GM23248 (cell line): ENCODE measurements at regions not wholly inside any gene's neighbourhood (a gene's known extent, or its start where the extent isn't known, plus 50 kb on each side); places are given as distances from the start of the nearest gene placed in this dataset.

Source experiments
- EZH2 ChIP-seq: fragments of 200-600 bp; sonication (generic); IDR thresholded peaks from 2 replicates; pipeline ENCODE4 v1.6.1; 2018; ENCODE audit warnings: antibody characterized with exemption, mild to moderate bottlenecking; ENCODE audit not compliant: insufficient read depth, poor library complexity, severe bottlenecking
- EZH2phosphoT487 ChIP-seq: fragments of 200-600 bp; sonication (generic); IDR thresholded peaks from 2 replicates; pipeline ENCODE4 v1.6.1; 2018; ENCODE audit warnings: antibody characterized with exemption, moderate library complexity, mild to moderate bottlenecking, low read depth; ENCODE audit not compliant: insufficient read depth

- TF ChIP-seq EZH2 (no peak), EZH2phosphoT487 (peak; percentile 84; the same call in 1 of the 2 replicates)
These were observed 241.5 kb upstream of the IGFBP7 start for GRCh38 chr4:57351731-57352130.
